Upper lobe of right lung (tissue), 1 donor: ENCODE measurements at regions not wholly inside any gene's neighbourhood (a gene's known extent, or its start where the extent isn't known, plus 50 kb on each side); places are given as distances from the start of the nearest gene placed in this dataset.

ENCODE experiments used
- ATAC-seq: fragments of 200-7000 bp; cut with Tn5 transposase; one replicate; pipeline ENCODE4 v1.9.1; 2020; ENCODE audit warnings: mild to moderate bottlenecking, moderate library complexity
- DNase-seq: peaks from one replicate; pipeline ENCODE4 v3.0.0-alpha.2; 2020
- H3K27ac ChIP-seq: fragments of 200-600 bp; one replicate; pipeline ENCODE4 v1.8.0; 2022
- H3K27me3 ChIP-seq: fragments of 200-600 bp; one replicate; pipeline ENCODE4 v1.8.0; 2022; ENCODE audit warnings: mild to moderate bottlenecking
- H3K36me3 ChIP-seq: fragments of 200-600 bp; one replicate; pipeline ENCODE4 v1.8.0; 2022
- H3K4me1 ChIP-seq: fragments of 200-600 bp; one replicate; pipeline ENCODE4 v1.8.0; 2022
- H3K4me3 ChIP-seq: fragments of 200-600 bp; one replicate; pipeline ENCODE4 v1.8.0; 2022; ENCODE audit warnings: mild to moderate bottlenecking
- H3K9me3 ChIP-seq: fragments of 200-600 bp; one replicate; pipeline ENCODE4 v1.8.0; 2022
- intact Hi-C: fragments of 100-400 bp; cut with DNase I; formaldehyde crosslinking; loops from one replicate; pipeline ENCODE4 v1.11.0; 2022
- TF ChIP-seq, protein P1 (sequence below): fragments of 200-600 bp; IDR thresholded peaks from one replicate; pipeline ENCODE4 v1.8.0; 2022; ENCODE audit warnings: antibody characterized with exemption
- donor health status: DM: no; HTN: yes; CAD: no; lungs with severe emphysema.

DNA sequence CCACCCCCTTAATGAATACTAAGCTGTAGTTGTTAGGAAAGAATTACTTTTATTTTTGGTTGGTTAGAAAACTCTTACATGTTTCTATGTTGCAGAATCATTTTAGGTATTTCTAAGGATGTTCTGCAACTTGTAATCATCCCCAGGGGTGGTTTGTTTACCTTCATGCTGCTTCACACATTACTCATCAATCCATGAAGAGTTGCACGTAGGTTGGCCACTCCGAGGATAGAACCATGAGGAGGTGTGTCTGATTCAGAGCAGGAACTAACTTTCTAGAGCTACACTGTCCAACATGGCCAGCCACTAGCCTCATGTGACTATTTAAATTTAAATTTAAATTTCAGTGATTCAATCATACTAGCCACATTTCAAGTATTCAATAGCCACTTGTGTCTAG is 127.2 kb upstream of the FRMPD4 start:
- H3K9me3 ChIP-seq, result no peaks in the 10 kb centered on the region
- DNase-seq (no peak), ATAC-seq (no peak)
- no peak overlapping the region for H3K4me3 ChIP-seq
- no peaks in the 10 kb centered on the region for H3K4me1 ChIP-seq
- no peaks in the 10 kb centered on the region for H3K27me3 ChIP-seq
- TF ChIP-seq, protein P1, sequence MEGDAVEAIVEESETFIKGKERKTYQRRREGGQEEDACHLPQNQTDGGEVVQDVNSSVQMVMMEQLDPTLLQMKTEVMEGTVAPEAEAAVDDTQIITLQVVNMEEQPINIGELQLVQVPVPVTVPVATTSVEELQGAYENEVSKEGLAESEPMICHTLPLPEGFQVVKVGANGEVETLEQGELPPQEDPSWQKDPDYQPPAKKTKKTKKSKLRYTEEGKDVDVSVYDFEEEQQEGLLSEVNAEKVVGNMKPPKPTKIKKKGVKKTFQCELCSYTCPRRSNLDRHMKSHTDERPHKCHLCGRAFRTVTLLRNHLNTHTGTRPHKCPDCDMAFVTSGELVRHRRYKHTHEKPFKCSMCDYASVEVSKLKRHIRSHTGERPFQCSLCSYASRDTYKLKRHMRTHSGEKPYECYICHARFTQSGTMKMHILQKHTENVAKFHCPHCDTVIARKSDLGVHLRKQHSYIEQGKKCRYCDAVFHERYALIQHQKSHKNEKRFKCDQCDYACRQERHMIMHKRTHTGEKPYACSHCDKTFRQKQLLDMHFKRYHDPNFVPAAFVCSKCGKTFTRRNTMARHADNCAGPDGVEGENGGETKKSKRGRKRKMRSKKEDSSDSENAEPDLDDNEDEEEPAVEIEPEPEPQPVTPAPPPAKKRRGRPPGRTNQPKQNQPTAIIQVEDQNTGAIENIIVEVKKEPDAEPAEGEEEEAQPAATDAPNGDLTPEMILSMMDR, result no peak
- intact Hi-C loops, result no loop called here
- no peaks in the 10 kb centered on the region for H3K36me3 ChIP-seq
- H3K27ac ChIP-seq, result no peak overlapping the region

DNA sequence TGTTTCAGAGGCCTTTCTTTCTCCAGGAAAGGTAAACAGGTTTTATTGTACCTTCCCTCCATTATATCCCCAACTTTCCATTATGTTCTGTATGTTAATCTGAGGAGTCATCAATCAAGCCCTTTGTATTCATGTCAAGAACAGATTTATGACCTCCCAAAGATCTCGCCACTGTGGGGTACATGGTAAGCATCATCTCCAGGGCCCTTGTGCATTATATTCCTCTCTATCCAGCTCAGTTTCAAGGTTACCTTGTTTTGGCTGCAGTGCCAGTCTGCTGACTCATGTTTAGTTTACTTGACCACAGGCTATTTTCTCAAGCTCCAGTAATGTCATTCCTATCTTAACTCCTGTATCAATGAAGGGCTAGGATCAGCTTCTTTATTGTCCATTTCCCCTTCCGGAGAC is 125.1 kb upstream of the FRMPD4 start:
- H3K36me3 ChIP-seq, result no peaks in the 10 kb centered on the region
- TF ChIP-seq, protein P1, result no peak
- H3K9me3 ChIP-seq, result no peaks in the 10 kb centered on the region
- H3K4me1 ChIP-seq, result no peaks in the 10 kb centered on the region
- no peak overlapping the region for H3K27ac ChIP-seq
- no peak overlapping the region for H3K4me3 ChIP-seq
- DNase-seq (no peak), ATAC-seq (no peak)
- intact Hi-C loops, result no loop called here
- no peaks in the 10 kb centered on the region for H3K27me3 ChIP-seq

DNA sequence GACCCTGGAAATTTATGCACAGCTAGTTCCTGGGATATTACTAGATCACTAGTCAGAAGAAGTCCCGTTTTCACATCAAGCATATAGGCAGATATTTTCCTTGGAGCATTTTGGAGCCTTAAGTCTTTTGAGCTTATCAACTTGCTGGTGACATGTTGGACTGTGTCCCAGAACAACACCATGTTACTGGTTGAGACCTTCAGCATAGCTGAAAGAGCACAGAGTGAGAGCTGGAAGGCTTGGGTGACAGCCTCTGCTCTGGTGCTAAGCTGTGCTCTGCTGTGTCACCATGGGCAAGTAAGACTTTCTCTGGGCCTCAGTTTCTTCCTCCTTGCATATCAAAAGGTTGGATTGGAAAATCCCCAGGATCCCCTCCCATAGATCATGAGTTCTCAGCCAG is 116.6 kb upstream of the FRMPD4 start:
- ATAC-seq (no peak), DNase-seq (no peak)
- Histone ChIP-seq H3K9me3 (no peaks in the 10 kb centered on the region), H3K4me3 (no peak overlapping the region), H3K27me3 (no peaks in the 10 kb centered on the region), H3K36me3 (no peaks in the 10 kb centered on the region), H3K4me1 (no peaks in the 10 kb centered on the region), H3K27ac (no peak overlapping the region)
- TF ChIP-seq, protein P1, result no peak
- intact Hi-C loops, result no loop called here

DNA sequence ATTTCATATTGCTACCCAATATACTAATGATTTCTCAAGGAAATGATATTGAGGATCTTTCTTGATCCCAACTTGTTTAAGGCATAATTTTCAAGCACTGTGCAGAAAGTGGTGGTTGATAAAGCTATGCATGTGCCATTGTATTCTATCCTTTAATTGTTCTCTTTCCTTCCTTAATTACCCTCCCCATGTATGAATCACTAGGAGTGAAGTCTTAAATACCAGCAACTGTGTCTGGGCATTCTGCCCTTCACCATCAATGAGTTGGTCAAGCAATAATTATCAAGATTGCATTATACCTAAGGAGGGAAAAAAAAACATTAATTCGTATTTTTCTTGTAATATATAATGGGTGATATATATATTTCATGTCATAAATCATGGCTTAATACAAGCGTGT is 111.8 kb upstream of the FRMPD4 start:
- Histone ChIP-seq H3K4me3 (no peak overlapping the region), H3K27me3 (no peaks in the 10 kb centered on the region), H3K36me3 (no peaks in the 10 kb centered on the region), H3K4me1 (no peaks in the 10 kb centered on the region), H3K9me3 (no peaks in the 10 kb centered on the region), H3K27ac (no peak overlapping the region)
- ATAC-seq, result no peak
- intact Hi-C loops, result no loop called here
- TF ChIP-seq, protein P1, result no peak
- no peak for DNase-seq

DNA sequence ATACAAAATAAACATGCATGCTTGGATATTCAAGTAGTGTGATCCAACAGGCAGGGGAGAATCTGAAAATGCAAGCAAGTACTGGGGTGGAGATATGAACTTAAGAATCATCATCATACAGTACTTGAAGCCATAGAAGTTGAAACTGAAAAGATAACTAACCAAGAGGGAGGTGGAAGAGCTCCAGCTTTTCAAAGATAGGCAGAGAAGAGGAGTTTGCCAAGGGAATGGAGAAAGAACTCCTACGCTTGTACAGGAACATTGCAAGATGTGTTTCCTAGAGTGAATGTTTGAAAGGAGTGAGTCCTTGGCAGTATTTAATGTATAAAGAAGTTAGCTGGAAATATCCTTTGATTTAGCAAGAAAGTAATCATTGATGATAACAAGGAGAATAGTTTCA is 106.2 kb upstream of the FRMPD4 start:
- no peaks in the 10 kb centered on the region for H3K4me1 ChIP-seq
- no peaks in the 10 kb centered on the region for H3K9me3 ChIP-seq
- no peaks in the 10 kb centered on the region for H3K36me3 ChIP-seq
- no peak overlapping the region for H3K4me3 ChIP-seq
- no peaks in the 10 kb centered on the region for H3K27me3 ChIP-seq
- ATAC-seq (no peak), DNase-seq (no peak)
- TF ChIP-seq, protein P1, result no peak
- no peak overlapping the region for H3K27ac ChIP-seq
- intact Hi-C loops, result no loop called here

DNA sequence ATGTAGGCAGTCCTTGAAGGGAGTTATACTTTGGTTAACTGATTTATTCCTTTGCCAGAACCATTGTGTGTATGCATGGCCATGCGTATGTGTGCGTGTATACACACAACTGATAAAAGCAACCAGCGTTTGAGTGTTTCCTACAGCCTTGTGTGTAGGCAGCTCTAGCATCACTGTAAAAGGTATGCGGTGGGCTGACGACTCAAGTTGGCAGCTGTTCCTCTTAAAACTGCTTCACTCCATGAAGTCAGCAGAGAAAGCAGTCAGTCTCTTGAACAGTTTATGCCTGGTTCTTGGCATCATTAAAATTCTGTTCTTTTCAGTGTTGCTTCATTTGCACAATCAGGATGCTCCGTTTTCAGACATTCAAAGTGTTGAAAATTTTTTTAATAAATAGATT is 103.5 kb upstream of the FRMPD4 start:
- intact Hi-C loops, result no loop called here
- no peak overlapping the region for H3K4me3 ChIP-seq
- TF ChIP-seq, protein P1, result no peak
- no peaks in the 10 kb centered on the region for H3K27me3 ChIP-seq
- no peaks in the 10 kb centered on the region for H3K36me3 ChIP-seq
- H3K9me3 ChIP-seq, result no peaks in the 10 kb centered on the region
- H3K27ac ChIP-seq, result no peak overlapping the region
- no peaks in the 10 kb centered on the region for H3K4me1 ChIP-seq
- no peak for ATAC-seq
- DNase-seq, result no peak
